Skeletal muscle cell (primary cell): ENCODE measurements at regions not wholly inside any gene's neighbourhood (a gene's known extent, or its start where the extent isn't known, plus 50 kb on each side); places are given as distances from the start of the nearest gene placed in this dataset.

Source experiments
- DNase-seq: peaks from one replicate; pipeline ENCODE4 v3.0.0-alpha.2; 2010; ENCODE audit warnings: low read depth
- H3K4me3 ChIP-seq: 2 replicates; pipeline ENCODE4 v1.5.1; 2011; ENCODE audit warnings: low read depth, mild to moderate bottlenecking, control low read depth, low read length, moderate library complexity

DNA sequence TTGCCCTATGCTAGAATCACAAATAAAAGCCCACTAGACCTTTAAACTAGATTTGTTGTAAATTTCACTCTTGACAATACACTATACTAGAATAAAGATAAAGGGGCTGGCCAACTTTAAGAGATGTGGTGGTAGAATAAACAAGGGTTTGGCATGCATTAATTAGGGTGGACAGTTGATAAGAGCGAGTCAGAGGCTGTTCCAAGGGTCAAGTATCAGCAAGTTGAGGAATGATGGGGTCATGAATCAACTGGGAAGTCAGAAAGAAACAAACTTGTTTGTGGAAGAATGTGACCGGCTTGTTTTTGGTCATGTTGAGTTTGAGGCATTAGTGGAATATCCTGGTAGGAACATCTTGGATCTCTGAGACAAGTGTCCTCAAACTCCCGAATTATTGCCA lies 398.3 kb upstream of the TNP1 start:
- no peak for DNase-seq
- no peak overlapping the region for H3K4me3 ChIP-seq

DNA sequence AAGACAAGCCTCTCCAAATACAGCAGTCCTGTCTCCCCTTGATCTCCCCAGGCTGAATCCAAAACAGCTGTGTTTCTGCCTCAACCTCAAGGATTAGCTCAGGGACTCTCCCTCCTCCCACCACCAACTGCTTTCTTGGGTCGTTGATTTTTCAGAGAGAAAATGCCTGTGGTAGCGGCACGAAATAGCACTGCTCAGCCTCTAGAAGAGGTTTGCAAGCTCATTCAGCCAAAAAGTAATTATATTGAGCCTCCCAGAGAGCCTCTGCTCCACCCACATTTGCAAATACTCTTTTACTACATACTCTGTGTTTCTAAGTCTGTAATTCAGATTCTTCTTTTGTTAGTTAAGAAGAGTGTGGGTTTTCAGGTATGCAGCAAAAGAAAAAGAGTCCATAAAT lies 396.4 kb upstream of the TNP1 start:
- DNase-seq: no peak
- no peak overlapping the region for H3K4me3 ChIP-seq

DNA sequence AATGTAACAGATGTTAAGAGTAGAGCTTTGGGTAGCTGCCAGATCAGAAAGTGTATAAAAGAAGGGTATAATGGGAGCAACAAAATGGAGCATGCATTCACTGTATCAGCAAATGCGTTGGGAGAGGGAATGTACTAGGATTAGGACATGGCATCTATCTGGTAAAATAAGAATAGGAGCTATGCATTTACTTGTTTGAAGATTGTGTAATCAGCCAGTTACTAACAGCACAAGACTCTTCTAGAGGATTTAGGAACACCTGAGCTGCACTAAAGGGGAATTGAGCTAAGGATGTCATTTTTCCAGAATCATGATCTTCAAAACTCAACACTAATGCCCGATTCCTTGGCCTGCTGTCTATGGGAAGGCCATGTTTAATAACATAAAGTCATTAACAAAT lies 394.2 kb upstream of the TNP1 start:
- no peak overlapping the region for H3K4me3 ChIP-seq
- DNase-seq: no peak

DNA sequence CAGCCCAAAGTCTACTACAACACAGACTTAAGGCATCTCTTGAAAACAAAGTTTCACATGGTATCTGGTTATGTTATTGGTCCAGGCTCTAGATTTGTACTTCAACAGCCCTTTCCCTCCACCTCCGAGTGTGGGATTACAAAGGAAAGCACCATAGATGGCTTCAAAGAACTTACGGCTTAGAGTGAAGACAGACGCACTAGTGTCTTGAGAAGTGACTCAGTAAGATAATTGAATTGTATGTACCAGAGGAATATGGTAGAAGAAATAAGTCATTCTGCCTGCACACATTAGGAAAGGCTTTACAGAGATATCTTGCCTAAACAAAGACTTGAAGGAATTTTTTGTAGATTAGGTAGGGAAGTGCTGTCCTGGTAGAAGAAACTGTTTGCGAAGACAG lies 392.3 kb upstream of the TNP1 start:
- H3K4me3 ChIP-seq: no peak overlapping the region
- DNase-seq: no peak

DNA sequence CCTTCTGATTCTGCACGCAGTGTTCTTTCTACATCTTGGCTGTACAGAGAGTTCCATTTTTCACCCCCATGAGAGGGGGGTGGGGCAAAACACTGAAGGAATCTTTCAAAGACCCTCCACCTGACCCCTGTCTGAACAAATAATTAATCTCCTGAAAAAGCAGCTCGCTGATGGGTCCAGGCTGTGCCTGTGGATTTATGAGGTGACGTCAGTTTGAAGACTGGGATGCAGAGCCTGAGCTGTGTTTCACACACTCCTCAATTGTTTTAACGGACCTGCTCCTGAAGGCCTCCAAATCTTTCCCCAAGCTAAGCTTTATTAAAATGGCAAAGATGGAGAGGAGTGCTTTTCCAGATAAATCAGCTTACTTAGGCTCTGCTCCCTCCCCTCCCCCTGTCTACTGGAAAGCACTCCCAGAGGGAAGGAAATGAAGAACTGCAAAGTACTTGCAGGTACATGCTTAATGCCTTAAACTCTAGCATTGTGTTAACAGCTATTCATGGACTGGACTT lies 390.2 kb upstream of the TNP1 start:
- peak; percentile 41 for DNase-seq
- H3K4me3 ChIP-seq: no peak overlapping the region

DNA sequence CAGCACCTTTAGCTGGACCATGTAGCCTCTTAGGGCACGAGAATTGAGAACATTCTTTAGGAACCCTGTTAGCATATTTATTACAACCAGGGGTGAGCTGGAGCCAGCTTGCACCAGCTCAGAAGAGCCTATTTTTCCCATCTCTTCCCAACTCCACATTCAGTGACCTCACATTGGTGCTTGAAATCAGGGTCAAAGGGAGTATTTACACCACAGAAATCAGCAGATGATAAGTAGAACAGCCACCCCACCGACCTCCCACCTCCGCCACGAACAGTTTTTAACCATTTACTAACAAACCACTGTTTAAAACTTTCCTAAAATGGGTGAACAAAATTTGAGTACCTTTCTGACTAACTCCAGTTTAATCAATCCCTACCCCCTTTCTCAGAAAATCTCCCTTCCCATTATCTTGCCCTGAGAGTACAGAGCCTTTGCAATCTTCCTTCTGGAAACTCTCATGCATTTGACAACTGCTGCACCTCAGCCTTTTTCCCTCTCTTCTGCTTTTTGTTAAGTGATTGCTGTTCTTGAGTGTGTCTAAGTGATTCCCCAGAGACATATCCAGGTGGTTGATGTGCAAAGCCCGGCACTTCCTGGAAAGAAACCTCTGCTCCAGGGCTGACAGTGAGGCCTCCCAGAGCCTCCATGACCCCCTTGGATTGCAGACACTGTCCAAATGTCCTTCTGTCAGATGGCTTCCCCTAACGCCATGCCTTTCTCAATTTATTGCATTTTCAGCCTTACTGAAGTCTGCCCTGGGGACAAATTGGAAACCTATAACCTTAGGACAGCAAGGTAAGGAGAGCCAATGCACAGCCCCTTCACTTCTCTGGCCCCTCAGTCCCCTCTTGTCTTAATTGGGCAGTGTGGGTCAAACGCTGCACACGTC lies 389.5 kb upstream of the TNP1 start:
- no peak overlapping the region for H3K4me3 ChIP-seq
- DNase-seq: no peak

DNA sequence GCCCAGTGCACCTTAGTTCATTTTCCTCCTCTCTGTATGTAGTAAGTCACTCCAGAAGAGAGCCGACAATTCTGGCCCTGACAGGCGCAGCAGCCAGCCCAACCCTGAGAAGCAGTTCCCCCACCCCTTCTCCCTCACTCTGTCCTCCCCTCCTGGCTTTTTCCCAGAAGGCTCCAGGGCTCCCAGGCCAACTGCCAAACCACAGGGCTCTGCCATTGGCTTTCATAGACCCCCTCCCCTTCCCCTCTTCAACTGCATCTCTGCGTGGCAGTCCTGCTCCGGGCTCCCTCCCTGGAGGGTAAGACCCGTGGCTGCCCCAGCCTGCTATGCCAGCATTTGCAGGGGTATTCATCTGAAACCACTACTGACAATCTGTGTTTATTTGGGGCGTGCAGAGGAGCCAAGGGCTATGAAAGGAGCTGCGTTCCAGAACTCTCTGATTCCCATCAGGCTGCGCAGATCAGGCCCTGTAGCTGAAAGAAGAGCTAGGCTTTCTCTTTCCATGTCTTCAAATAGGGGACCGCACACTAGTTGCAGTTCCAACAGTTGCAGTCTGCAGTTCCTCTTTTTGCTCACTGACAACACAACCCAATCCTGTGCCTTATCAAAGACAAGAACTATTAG lies 388.6 kb upstream of the TNP1 start:
- peak; percentile 62 for DNase-seq

DNA sequence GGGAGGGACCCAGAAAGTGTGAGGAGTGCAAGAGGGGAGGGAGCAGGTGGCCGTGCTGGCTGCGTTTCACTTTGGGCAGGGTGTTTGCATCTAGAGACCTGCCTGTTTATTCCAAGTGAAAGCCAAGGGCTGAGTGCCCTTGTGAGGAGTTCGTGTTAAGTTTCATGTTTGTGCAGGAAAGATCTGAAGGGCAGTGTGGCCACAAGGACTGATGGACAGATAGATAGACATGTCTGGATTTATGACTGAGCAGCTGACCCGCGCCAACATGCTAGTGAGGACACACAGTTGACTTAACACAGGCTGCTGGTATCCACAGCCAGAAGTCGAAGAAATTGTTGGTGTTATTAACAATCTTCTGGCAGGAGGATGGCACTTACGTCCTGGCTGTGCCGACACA lies 387.6 kb upstream of the TNP1 start:
- no peak overlapping the region for H3K4me3 ChIP-seq
- no peak for DNase-seq

More for the DNA sequence above, 388.6 kb upstream of the TNP1 start:
- H3K4me3 ChIP-seq: no peak overlapping the region

DNA sequence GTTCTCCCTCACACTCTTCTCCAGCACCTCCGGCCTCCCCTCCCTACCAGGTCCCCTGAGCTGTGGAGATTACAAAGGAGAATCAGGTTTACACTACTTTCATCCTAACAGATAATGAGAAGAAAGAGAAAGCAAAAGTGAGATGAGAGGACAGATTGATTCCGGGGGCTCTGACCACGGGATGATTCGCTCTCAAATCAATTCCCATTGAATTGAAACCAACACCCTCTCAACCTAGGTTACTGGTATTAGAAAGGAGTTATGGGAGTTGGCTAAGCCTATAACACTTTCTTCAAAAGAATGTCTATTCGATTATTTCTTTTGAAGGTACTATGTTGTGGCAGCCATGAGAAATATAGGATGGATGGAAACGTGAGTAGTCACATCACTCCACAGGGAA lies 386.2 kb upstream of the TNP1 start:
- DNase-seq: no peak
- no peak overlapping the region for H3K4me3 ChIP-seq

DNA sequence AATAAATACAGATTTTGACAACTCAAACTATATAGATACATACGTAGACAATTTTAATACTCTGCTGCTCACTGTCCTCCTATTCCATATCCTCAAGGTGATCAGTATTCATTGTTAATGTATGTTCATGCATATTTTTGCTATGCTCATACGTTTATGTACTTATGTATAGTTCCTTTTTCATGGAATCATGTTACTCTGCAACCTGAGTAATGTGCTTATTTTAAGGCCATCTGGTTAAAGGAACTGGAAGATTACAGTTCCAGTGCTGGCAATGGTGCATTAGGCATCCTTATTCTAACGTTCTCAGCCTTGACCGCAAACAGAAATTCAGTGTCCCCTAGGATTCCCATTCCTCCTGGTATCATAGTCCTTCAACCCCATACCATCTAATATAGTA lies 385.0 kb upstream of the TNP1 start:
- DNase-seq: no peak
- no peak overlapping the region for H3K4me3 ChIP-seq

DNA sequence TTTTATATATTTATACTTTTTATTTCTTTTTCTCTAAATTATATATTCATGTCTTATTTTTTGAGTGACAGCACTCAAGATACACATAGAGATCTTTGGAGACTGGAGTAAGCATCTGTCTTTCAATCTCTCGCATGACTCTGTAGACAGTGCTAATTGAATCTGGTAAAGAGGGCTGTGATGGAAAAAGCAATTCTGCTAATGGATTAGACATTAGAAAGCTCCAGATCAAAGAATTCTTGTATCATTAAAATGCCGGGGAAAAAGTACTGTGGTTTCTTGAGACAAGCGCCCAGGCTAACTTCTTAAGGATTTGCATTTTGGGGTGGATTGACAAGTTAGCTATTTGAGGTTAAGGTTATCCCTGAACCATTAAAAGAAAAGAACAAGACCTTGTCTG lies 383.1 kb upstream of the TNP1 start:
- H3K4me3 ChIP-seq: no peak overlapping the region
- DNase-seq: no peak

DNA sequence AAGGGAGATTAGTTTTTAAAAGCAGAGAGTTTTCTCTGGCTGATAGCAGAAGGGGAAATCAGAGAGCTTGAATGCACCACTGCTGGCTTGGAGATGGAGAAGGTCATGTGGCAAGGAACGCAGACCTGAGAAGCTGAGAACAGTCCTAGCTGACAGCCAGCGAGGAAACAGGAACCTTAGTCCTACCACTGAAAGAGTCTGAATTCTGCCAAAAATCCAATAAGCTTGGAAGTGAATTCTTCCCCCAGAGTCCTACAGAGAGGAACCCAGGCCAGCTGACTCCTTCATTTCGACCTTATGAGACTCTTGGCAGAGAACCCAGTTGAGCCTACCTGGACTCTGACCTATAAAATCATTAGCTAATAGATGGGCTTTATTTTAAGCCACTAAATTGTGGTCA lies 371.9 kb upstream of the TNP1 start:
- H3K4me3 ChIP-seq: no peak overlapping the region
- DNase-seq: no peak

DNA sequence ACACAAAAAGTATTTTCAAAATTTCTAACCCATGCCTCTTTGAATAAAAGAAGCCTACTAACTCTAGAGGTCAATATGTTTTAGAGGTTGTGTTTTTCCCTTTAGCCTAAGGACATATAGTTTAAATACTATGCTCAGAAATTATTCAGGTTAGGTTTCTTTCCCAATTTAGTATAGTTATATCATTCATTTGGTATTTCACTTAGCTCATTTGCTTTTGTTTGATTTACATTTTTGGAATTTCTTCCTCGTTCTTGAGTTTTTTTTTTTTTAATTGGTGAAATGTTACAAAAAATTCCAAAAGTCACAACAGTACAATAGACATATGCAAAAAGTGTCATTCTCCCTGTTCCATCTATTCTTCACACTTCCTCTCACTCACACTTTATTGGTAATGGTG lies 371.3 kb upstream of the TNP1 start:
- no peak for DNase-seq
- H3K4me3 ChIP-seq: no peak overlapping the region

DNA sequence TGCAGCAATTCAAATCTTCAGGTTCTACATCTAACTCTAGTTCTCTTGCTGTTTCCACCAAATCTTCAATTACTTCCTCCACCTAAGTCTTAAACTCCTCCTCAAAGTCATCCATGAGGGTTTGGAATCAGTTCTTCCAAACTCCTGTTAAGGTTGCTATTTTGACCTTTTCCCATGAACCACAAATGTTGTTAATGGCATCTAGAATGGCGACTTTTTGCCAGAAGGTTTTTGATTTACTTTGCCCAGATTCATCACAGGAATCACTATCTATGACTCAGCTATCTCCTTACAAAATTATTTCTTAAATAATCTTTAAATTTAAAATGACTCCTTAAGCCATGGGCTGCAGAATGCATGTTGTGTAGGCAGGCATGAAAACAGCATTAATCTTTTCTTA lies 368.9 kb upstream of the TNP1 start:
- H3K4me3 ChIP-seq: no peak overlapping the region
- DNase-seq: no peak

DNA sequence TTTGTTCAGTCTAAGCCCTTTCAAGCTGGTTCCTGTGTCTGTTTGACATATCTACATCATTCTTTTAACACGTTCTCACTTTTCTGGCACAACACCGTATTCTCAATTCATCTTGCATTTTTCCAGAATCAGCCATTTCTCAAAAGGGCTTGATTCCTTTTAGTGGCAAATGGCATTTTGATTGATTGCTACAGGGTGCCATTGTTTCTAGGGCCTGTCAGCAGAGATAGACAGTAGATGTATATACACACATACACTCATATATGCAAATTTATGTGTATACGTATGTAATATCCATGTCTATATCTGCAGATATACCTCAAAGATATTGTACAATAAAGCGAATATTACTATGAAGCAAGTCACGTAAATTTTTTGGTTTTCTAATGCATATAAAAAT lies 367.9 kb upstream of the TNP1 start:
- H3K4me3 ChIP-seq: no peak overlapping the region
- no peak for DNase-seq

DNA sequence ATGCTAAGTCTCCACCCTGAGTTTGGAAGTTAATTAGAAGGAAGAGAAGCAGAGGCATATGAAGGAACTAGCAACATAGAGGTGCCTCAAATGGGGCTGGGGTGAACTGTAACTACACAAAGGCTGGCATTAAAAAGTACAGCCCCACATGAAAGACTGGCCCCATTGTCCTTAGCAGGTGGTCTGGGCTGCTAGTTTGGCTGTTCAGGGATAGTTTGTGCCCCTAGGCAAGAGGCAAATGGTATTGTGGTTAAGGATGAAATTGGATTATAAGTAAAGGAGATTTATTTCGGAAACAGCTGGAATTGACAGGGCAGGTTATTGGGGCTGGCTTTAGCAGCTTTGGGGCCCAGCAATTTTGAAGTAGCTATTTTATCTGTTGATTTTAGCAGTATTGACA lies 365.7 kb upstream of the TNP1 start:
- DNase-seq: no peak
- H3K4me3 ChIP-seq: no peak overlapping the region

DNA sequence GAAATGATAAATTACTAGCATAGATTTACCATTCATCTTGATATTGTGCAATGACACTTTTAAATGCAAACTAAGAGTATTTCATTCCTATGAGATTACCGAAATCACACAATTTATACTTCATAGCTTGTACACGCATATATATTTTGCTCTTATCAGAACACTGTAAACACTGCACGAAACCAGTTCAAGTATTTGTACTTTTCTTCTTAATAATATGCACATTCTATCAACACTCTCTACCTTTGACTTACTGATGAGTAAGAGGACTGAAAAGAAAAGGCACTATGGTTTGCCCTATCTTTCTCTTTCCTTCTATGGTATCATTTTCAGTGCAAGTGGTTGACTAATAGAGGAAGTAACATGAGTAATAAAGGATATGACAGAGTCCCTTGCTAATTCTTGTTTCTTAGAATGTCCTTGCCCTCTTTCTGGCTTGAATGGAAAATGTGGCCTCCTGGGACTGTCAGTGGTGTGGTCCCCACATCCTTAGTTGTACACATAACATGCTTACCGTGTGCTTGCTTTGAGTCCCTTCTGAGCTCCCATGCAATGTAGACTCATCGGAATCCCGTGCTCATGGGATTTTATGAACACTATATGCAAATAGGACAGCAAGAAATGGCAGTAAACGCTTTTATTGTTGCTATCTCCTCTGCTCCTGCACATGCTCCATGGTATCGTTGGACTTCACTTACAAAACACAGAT lies 363.5 kb upstream of the TNP1 start:
- no peak overlapping the region for H3K4me3 ChIP-seq
- DNase-seq: peak; percentile 87

DNA sequence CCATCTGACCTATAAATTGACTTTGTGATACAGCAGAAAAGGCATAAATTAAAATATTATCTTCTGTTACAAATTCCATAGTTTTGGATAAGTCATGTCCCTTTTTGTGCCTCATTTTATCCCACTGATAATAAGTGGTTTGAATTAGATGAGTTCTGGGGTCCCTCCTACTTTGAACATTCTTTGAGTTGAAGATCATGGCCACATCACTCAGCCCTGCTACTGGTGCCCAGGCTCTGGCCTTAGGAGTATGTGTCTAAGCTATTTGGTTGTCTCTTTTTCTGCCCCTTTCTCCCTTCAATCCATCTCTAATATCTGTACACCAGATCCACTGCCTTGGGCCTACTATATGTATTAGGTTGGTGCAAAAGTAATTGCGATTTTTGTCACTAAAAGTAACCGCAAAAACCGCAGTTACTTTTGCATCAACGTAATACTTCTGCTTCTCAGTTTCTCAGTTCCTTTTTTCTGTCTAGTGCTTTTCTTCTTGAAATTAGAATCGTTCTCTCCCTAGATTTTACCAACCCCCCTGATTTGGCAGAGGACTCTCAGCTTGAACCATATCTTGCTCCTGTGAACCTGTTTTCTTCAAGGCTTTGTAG lies 362.5 kb upstream of the TNP1 start:
- no peak for DNase-seq
- H3K4me3 ChIP-seq: no peak overlapping the region

DNA sequence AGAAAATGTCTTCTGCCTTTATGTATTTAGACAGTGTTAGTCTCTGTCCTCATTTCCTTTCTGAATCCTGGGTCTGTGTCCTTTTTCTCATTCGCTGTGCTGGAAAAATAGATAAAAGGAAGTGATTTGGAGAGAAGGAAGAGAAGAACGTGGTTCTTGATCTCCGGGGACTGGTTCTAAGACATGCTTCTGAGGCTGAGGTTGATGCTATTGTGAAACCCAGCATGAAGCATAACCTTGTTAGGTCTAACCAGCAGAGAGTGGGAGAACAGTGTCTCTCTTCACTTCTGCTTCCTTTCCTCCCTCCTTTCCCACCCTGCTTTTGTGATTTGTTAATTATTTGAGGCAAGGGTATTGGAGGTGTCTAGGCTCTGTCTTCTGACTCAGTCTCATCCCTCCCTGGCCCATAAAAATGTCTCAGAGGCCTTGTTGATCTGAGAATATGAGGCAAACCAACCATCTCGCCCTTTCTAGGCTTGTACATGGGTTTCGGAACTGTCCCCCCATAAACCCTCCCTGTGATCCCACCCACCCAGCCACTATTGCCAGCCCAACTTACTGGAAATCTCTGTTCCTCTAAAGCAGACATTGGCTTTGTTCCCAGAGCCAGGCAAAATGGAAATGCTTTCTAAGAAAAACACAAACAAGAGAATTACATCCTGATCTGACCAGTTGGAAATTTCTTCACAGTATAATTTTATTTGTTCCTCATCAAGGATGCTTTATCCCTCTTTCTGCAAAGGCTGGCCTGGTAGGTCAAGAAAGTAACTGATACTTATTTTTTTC lies 360.6 kb upstream of the TNP1 start:
- no peak overlapping the region for H3K4me3 ChIP-seq
- DNase-seq: no peak
